GM12878 (cell line): ENCODE measurements at regions not wholly inside any gene's neighbourhood (a gene's known extent, or its start where the extent isn't known, plus 50 kb on each side); places are given as distances from the start of the nearest gene placed in this dataset.

Source experiments
- ATAC-seq: fragments of 200-7000 bp; cut with Tn5 transposase; 3 replicates; pipeline ENCODE4 v1.9.1; 2020; ENCODE audit warnings: mild to moderate bottlenecking, moderate library complexity
- BruUV-seq: library from RNA; stranded (reverse); fragments of 400-500 nt; replicated peaks from 2 replicates; lab custom pipeline; 2021; lab: Mats Ljungman, UMichigan
- CTCF ChIA-PET: fragments of 300-600 bp; sonication (Branson Sonifier 250); formaldehyde crosslinking; extraction: SDS; loops from one replicate; lab custom pipeline; 2021; ENCODE audit warnings: inconsistent platforms; lab: Yijun Ruan, JAX
- POLR2A ChIA-PET: fragments of 350-600 bp; formaldehyde crosslinking; extraction: SDS; loops from one replicate; lab custom pipeline; 2021; ENCODE audit warnings: inconsistent platforms; lab: Charles Lee
- RAD21 ChIA-PET: fragments of 300-600 bp; sonication (Branson Sonifier 250); formaldehyde crosslinking; loops from one replicate; lab custom pipeline; 2023; ENCODE audit warnings: antibody characterized with exemption; ENCODE audit not compliant: unreplicated experiment; lab: Charles Lee
- SMC1A ChIA-PET: fragments of 300-600 bp; sonication (Branson Sonifier 250); formaldehyde crosslinking; loops from one replicate; lab custom pipeline; 2023; ENCODE audit not compliant: unreplicated experiment, uncharacterized antibody; lab: Charles Lee
- DNase-seq: peaks from one replicate; pipeline ENCODE4 v3.0.0-alpha.2; 2011; ENCODE audit warnings: low read depth, low spot score
- FAIRE-seq: peaks from 3 replicates; lab custom pipeline; 2011; peaks lifted over from hg19 to GRCh38; lab: Jason Lieb, UNC
- H2AFZ ChIP-seq: 2 replicates; pipeline ENCODE4 v1.6.0; 2011; ENCODE audit warnings: low read depth, low read length, control low read depth; ENCODE audit not compliant: control insufficient read depth
- H3K27ac ChIP-seq: 2 replicates; pipeline ENCODE4 v1.5.1; 2011; ENCODE audit warnings: control low read depth; ENCODE audit not compliant: control insufficient read depth, insufficient read depth
- H3K27me3 ChIP-seq, 2 experiments: replicated peaks in 1 of 2; 2 replicates each; pipeline versions ENCODE4 v1.6.0 to v1.6.1; 2011; ENCODE audit warnings: low read length in 1 of 2; ENCODE audit not compliant: control insufficient read depth in 2 of 2, insufficient read depth in 2 of 2
- H3K36me3 ChIP-seq, 2 experiments: 2 replicates each; pipeline ENCODE4 v1.5.1; 2011; ENCODE audit warnings: low read length in 1 of 2; ENCODE audit not compliant: control insufficient read depth in 2 of 2, insufficient read depth in 2 of 2
- H3K4me1 ChIP-seq: 2 replicates; pipeline ENCODE4 v1.6.1; 2011; ENCODE audit warnings: mild to moderate bottlenecking, low read length, moderate library complexity, mixed read lengths; ENCODE audit not compliant: control insufficient read depth, insufficient read depth
- H3K4me2 ChIP-seq: 2 replicates; pipeline ENCODE4 v1.6.0; 2011; ENCODE audit warnings: control low read depth; ENCODE audit not compliant: control insufficient read depth, insufficient read depth
- H3K4me3 ChIP-seq: fragments of 200-600 bp; sonication (generic); 2 replicates; pipeline ENCODE4 v1.5.1; 2016
- H3K79me2 ChIP-seq: 2 replicates; pipeline ENCODE4 v1.6.0; 2011; ENCODE audit warnings: low read length; ENCODE audit not compliant: control insufficient read depth, insufficient read depth
- H3K9ac ChIP-seq: 2 replicates; pipeline ENCODE4 v1.8.0; 2011; ENCODE audit warnings: low read length, control low read depth, mixed read lengths; ENCODE audit not compliant: control insufficient read depth, insufficient read depth
- H3K9me3 ChIP-seq: replicated peaks from 3 replicates; pipeline ENCODE4 v1.5.1; 2011; ENCODE audit warnings: mild to moderate bottlenecking, low read length; ENCODE audit not compliant: control insufficient read depth, insufficient read depth
- H4K20me1 ChIP-seq: 2 replicates; pipeline ENCODE4 v1.6.0; 2011; ENCODE audit not compliant: control insufficient read depth, insufficient read depth
- KDM1A ChIP-seq: fragments of 200-600 bp; sonication (generic); IDR thresholded peaks from 2 replicates; pipeline ENCODE4 v1.6.1; 2016; ENCODE audit warnings: borderline replicate concordance
- MEF2B ChIP-seq: fragments of 450-650 bp; IDR thresholded peaks from 2 replicates; pipeline ENCODE4 v1.6.1; 2018; ENCODE audit warnings: mild to moderate bottlenecking, moderate library complexity; ENCODE audit not compliant: partially characterized antibody, poor library complexity, severe bottlenecking
- MYC ChIP-seq: IDR thresholded peaks from 2 replicates; pipeline ENCODE4 v1.6.1; 2011; ENCODE audit warnings: mild to moderate bottlenecking, low read length, moderate library complexity, inconsistent platforms; ENCODE audit not compliant: insufficient read depth, insufficient replicate concordance, insufficient read length, severe bottlenecking
- NFXL1 ChIP-seq: fragments of 450-650 bp; IDR thresholded peaks from 2 replicates; pipeline ENCODE4 v1.6.1; 2017; ENCODE audit warnings: antibody characterized with exemption, mild to moderate bottlenecking, borderline replicate concordance
- NFYA ChIP-seq: IDR thresholded peaks from 2 replicates; pipeline ENCODE4 v1.6.1; 2011; ENCODE audit warnings: low read depth, mild to moderate bottlenecking, low read length, improper control_type of control experiment, borderline replicate concordance
- NRF1 ChIP-seq: conservative IDR thresholded peaks from 2 replicates; pipeline ENCODE4 v1.6.1; 2011; ENCODE audit warnings: mild to moderate bottlenecking, low read depth, low read length, improper control_type of control experiment
- RUNX3 ChIP-seq: IDR thresholded peaks from 2 replicates; pipeline ENCODE4 v1.6.1; 2012; ENCODE audit warnings: low read length, inconsistent platforms
- TBL1XR1 ChIP-seq: IDR thresholded peaks from 2 replicates; pipeline ENCODE4 v1.6.1; 2012; ENCODE audit warnings: low read depth, low read length, improper control_type of control experiment
- ZNF622 ChIP-seq: fragments of 450-650 bp; IDR thresholded peaks from 2 replicates; pipeline ENCODE4 v1.6.1; 2017; ENCODE audit warnings: mild to moderate bottlenecking, inconsistent platforms
- in situ Hi-C: fragments of 300-500 bp; cut with MboI; formaldehyde crosslinking; loops from 9 replicates; pipeline ENCODE4 v1.14.3; 2018; ENCODE audit warnings: mixed read lengths
- intact Hi-C: fragments of 100-400 bp; cut with micrococcal nuclease; formaldehyde crosslinking; loops from one replicate; pipeline ENCODE4 v1.14.2; 2022; ENCODE audit not compliant: unreplicated experiment
- TF ChIP-seq, protein P1 (sequence below), 3 experiments: IDR thresholded peaks in 2 of 3; conservative IDR thresholded peaks in 1 of 3; 2 replicates each; pipeline ENCODE4 v1.5.1; 2011; ENCODE audit warnings: low read depth in 3 of 3, low read length in 3 of 3, mild to moderate bottlenecking in 3 of 3, control low read depth in 2 of 3, moderate library complexity in 2 of 3, inconsistent platforms in 1 of 3, mixed read lengths in 1 of 3; ENCODE audit not compliant: control insufficient read depth in 2 of 3, insufficient read depth in 1 of 3; ENCODE audit errors: extremely low read depth in 1 of 3
- TF ChIP-seq, protein P2 (sequence below): IDR thresholded peaks from 2 replicates; pipeline ENCODE4 v1.6.1; 2011; ENCODE audit warnings: low read depth, low read length, improper control_type of control experiment, borderline replicate concordance
- TF ChIP-seq, protein P3 (sequence below): IDR thresholded peaks from 2 replicates; pipeline ENCODE4 v1.6.1; 2012; ENCODE audit warnings: low read length, inconsistent platforms
- TF ChIP-seq, protein P4 (sequence below): fragments of 150-350 bp; IDR thresholded peaks from 2 replicates; pipeline ENCODE4 v1.6.1; 2016; ENCODE audit warnings: low read depth, low read length

DNA sequence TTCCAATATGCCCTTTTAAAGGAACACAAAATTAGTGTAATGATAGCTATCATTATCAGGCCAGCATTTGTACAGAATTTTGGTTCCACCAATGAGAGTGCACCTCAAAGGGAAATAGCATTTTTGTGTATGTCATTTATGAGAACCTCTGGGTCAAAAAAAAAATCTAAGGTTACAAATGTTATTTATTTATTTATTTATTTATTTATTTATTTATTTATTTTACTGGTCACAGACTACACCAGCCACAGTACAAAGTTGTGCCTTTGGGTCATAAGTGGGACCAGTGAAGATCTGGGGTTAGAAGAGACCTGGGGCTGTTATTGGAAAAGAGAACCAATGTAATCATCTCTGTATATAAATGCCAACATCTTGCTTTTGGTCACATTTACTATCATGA lies 523.9 kb downstream of the CETN3 start:
- ATAC-seq (no peak), DNase-seq (no peak), FAIRE-seq (no peak)
- ChIA-PET CTCF (no interaction called here), SMC1A (no interaction called here), RAD21 (no interaction called here), POLR2A (no interaction called here)
- no peak overlapping the region for H3K4me2 ChIP-seq
- no peaks in the 10 kb centered on the region for H3K27me3 ChIP-seq
- TF ChIP-seq KDM1A: no peak
- TF ChIP-seq, protein P1, sequence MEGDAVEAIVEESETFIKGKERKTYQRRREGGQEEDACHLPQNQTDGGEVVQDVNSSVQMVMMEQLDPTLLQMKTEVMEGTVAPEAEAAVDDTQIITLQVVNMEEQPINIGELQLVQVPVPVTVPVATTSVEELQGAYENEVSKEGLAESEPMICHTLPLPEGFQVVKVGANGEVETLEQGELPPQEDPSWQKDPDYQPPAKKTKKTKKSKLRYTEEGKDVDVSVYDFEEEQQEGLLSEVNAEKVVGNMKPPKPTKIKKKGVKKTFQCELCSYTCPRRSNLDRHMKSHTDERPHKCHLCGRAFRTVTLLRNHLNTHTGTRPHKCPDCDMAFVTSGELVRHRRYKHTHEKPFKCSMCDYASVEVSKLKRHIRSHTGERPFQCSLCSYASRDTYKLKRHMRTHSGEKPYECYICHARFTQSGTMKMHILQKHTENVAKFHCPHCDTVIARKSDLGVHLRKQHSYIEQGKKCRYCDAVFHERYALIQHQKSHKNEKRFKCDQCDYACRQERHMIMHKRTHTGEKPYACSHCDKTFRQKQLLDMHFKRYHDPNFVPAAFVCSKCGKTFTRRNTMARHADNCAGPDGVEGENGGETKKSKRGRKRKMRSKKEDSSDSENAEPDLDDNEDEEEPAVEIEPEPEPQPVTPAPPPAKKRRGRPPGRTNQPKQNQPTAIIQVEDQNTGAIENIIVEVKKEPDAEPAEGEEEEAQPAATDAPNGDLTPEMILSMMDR (IDR thresholded peaks at IDR 0.05 in 2 of 3, conservative IDR thresholded peaks at IDR 0.05 in 1 of 3; ENCODE audit: control insufficient read depth in 2 of 3, extremely low read depth in 1 of 3, insufficient read depth in 1 of 3, low read depth in 3 of 3, low read length in 3 of 3): no peak
- TF ChIP-seq, protein P2, sequence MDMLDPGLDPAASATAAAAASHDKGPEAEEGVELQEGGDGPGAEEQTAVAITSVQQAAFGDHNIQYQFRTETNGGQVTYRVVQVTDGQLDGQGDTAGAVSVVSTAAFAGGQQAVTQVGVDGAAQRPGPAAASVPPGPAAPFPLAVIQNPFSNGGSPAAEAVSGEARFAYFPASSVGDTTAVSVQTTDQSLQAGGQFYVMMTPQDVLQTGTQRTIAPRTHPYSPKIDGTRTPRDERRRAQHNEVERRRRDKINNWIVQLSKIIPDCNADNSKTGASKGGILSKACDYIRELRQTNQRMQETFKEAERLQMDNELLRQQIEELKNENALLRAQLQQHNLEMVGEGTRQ: no peak
- TF ChIP-seq, protein P3, sequence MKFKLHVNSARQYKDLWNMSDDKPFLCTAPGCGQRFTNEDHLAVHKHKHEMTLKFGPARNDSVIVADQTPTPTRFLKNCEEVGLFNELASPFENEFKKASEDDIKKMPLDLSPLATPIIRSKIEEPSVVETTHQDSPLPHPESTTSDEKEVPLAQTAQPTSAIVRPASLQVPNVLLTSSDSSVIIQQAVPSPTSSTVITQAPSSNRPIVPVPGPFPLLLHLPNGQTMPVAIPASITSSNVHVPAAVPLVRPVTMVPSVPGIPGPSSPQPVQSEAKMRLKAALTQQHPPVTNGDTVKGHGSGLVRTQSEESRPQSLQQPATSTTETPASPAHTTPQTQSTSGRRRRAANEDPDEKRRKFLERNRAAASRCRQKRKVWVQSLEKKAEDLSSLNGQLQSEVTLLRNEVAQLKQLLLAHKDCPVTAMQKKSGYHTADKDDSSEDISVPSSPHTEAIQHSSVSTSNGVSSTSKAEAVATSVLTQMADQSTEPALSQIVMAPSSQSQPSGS: no peak
- TF ChIP-seq RUNX3: no peak
- TF ChIP-seq TBL1XR1: no peak
- no peak for TF ChIP-seq ZNF622
- no peak for TF ChIP-seq NFYA
- no peak for TF ChIP-seq MYC
- TF ChIP-seq NRF1: no peak
- TF ChIP-seq NFXL1: no peak
- TF ChIP-seq, protein P4, sequence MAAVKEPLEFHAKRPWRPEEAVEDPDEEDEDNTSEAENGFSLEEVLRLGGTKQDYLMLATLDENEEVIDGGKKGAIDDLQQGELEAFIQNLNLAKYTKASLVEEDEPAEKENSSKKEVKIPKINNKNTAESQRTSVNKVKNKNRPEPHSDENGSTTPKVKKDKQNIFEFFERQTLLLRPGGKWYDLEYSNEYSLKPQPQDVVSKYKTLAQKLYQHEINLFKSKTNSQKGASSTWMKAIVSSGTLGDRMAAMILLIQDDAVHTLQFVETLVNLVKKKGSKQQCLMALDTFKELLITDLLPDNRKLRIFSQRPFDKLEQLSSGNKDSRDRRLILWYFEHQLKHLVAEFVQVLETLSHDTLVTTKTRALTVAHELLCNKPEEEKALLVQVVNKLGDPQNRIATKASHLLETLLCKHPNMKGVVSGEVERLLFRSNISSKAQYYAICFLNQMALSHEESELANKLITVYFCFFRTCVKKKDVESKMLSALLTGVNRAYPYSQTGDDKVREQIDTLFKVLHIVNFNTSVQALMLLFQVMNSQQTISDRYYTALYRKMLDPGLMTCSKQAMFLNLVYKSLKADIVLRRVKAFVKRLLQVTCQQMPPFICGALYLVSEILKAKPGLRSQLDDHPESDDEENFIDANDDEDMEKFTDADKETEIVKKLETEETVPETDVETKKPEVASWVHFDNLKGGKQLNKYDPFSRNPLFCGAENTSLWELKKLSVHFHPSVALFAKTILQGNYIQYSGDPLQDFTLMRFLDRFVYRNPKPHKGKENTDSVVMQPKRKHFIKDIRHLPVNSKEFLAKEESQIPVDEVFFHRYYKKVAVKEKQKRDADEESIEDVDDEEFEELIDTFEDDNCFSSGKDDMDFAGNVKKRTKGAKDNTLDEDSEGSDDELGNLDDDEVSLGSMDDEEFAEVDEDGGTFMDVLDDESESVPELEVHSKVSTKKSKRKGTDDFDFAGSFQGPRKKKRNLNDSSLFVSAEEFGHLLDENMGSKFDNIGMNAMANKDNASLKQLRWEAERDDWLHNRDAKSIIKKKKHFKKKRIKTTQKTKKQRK: no peak
- no peak for TF ChIP-seq MEF2B
- no peaks in the 10 kb centered on the region; the same call in 1 of the 3 replicates for H3K9me3 ChIP-seq
- no peak overlapping the region for H3K27ac ChIP-seq
- no peak overlapping the region for H2AFZ ChIP-seq
- in situ Hi-C loops: no loop called here
- BruUV-seq: no TSS peak
- no peaks in the 10 kb centered on the region for H3K79me2 ChIP-seq
- intact Hi-C loops: no loop called here
- no peaks in the 10 kb centered on the region for H3K4me1 ChIP-seq
- no peak overlapping the region for H3K9ac ChIP-seq
- H3K4me3 ChIP-seq: no peak overlapping the region
- no peaks in the 10 kb centered on the region for H3K36me3 ChIP-seq
- H4K20me1 ChIP-seq: no peaks in the 10 kb centered on the region
